OCI-LY1 (cell line): ENCODE measurements at regions not wholly inside any gene's neighbourhood (a gene's known extent, or its start where the extent isn't known, plus 50 kb on each side); places are given as distances from the start of the nearest gene placed in this dataset.

Experiments
- H2AFZ ChIP-seq: fragments of 200-600 bp; sonication (generic), shearing (Covaris generic); 2 replicates; pipeline ENCODE4 v1.6.0; 2014; ENCODE audit warnings: antibody characterized with exemption, mild to moderate bottlenecking, low read length
- H3F3A ChIP-seq: fragments of 200-600 bp; sonication (generic), shearing (Covaris generic); 2 replicates; pipeline ENCODE4 v1.6.0; 2014; ENCODE audit warnings: mild to moderate bottlenecking, antibody characterized with exemption, low read length, moderate library complexity; ENCODE audit not compliant: insufficient read depth
- H3K27ac ChIP-seq: fragments of 200-600 bp; sonication (generic); 2 replicates; pipeline ENCODE4 v1.5.1; 2014; ENCODE audit warnings: low read length, mixed run types, mild to moderate bottlenecking, low read depth; ENCODE audit not compliant: poor library complexity, severe bottlenecking
- H3K27me3 ChIP-seq: fragments of 200-600 bp; sonication (generic); 2 replicates; pipeline ENCODE4 v1.6.0; 2014; ENCODE audit warnings: antibody characterized with exemption, mild to moderate bottlenecking, low read length, moderate library complexity; ENCODE audit not compliant: insufficient read depth
- H3K36me3 ChIP-seq: fragments of 200-600 bp; sonication (generic); 2 replicates; pipeline ENCODE4 v1.6.1; 2014; ENCODE audit warnings: mild to moderate bottlenecking, antibody characterized with exemption, low read length, moderate library complexity, mixed read lengths; ENCODE audit not compliant: insufficient read depth
- H3K4me1 ChIP-seq: fragments of 200-600 bp; sonication (generic); 2 replicates; pipeline ENCODE4 v1.5.1; 2014; ENCODE audit warnings: mild to moderate bottlenecking, low read length, moderate library complexity; ENCODE audit not compliant: insufficient read depth, severe bottlenecking
- H3K4me2 ChIP-seq: fragments of 200-600 bp; sonication (generic), shearing (Covaris generic); 2 replicates; pipeline ENCODE4 v1.6.1; 2014; ENCODE audit warnings: low read length
- H3K4me3 ChIP-seq: fragments of 200-600 bp; sonication (generic); 2 replicates; pipeline ENCODE4 v1.5.1; 2014; ENCODE audit warnings: low read length, low read depth, mild to moderate bottlenecking, mixed read lengths; ENCODE audit not compliant: poor library complexity, severe bottlenecking
- H3K79me2 ChIP-seq: fragments of 200-600 bp; shearing (Covaris generic); 2 replicates; pipeline ENCODE4 v1.6.1; 2016; ENCODE audit warnings: mixed run types, low read length, mixed read lengths; ENCODE audit not compliant: insufficient read depth
- H3K9ac ChIP-seq: fragments of 200-600 bp; sonication (generic), shearing (Covaris generic); 2 replicates; pipeline ENCODE4 v1.6.1; 2014; ENCODE audit warnings: mild to moderate bottlenecking, low read length, mixed read lengths
- H3K9me2 ChIP-seq: fragments of 200-600 bp; sonication (generic), shearing (Covaris generic); 2 replicates; pipeline ENCODE4 v1.6.1; 2014; ENCODE audit warnings: low read depth, mild to moderate bottlenecking, low read length, mixed read lengths
- H3K9me3 ChIP-seq: fragments of 200-600 bp; shearing (Covaris generic); 2 replicates; pipeline ENCODE4 v1.6.1; 2014; ENCODE audit warnings: low read length, mixed read lengths
- H4K20me1 ChIP-seq: fragments of 200-600 bp; sonication (generic), shearing (Covaris generic); 2 replicates; pipeline ENCODE4 v1.6.0; 2016; ENCODE audit warnings: mild to moderate bottlenecking, low read length; ENCODE audit not compliant: insufficient read depth
- EZH2 ChIP-seq: fragments of 200-600 bp; sonication (generic), shearing (Covaris generic); IDR thresholded peaks from 2 replicates; pipeline ENCODE4 v1.8.0; 2017; ENCODE audit warnings: borderline replicate concordance, mixed run types, mild to moderate bottlenecking, antibody characterized with exemption, low read length, moderate library complexity, mixed read lengths
- TF ChIP-seq, protein P1 (sequence below): fragments of 200-600 bp; sonication (generic), shearing (Covaris generic); IDR thresholded peaks from 2 replicates; pipeline ENCODE4 v1.5.1; 2017; ENCODE audit warnings: mild to moderate bottlenecking, antibody characterized with exemption, low read length, moderate library complexity, mixed read lengths

DNA sequence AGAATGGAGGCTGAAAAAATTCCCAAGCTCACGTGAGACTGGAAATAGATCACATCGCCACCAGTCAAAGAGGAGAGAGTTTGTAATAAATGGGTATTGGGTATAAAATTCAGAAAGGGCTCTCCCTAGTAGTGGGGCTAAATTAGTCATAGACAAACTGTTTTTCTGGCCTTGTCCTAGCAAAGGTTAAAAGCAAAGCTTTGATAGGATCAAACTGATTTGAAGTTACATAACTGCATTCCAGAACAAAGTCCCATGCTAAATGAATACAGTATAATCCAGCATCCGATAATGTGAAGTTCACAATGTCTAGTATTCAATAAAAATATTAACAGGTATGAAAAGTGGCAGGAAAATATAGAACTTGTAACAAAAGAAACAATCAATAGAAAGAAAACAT is 149.8 kb upstream of the ATXN1 start:
- Histone ChIP-seq H3K9me3 (no peaks in the 10 kb centered on the region), H3K79me2 (no peaks in the 10 kb centered on the region), H3K36me3 (no peaks in the 10 kb centered on the region), H3K27ac (no peak overlapping the region), H3K4me2 (no peak overlapping the region), H3K9ac (no peak overlapping the region), H4K20me1 (no peaks in the 10 kb centered on the region), H2AFZ (no peak overlapping the region), H3K9me2 (no peaks in the 10 kb centered on the region), H3K4me3 (no peak overlapping the region), H3K27me3 (no peaks in the 10 kb centered on the region), H3F3A (no peaks in the 10 kb centered on the region), H3K4me1 (no peaks in the 10 kb centered on the region)
- TF ChIP-seq EZH2 = no peak
- TF ChIP-seq, protein P1, sequence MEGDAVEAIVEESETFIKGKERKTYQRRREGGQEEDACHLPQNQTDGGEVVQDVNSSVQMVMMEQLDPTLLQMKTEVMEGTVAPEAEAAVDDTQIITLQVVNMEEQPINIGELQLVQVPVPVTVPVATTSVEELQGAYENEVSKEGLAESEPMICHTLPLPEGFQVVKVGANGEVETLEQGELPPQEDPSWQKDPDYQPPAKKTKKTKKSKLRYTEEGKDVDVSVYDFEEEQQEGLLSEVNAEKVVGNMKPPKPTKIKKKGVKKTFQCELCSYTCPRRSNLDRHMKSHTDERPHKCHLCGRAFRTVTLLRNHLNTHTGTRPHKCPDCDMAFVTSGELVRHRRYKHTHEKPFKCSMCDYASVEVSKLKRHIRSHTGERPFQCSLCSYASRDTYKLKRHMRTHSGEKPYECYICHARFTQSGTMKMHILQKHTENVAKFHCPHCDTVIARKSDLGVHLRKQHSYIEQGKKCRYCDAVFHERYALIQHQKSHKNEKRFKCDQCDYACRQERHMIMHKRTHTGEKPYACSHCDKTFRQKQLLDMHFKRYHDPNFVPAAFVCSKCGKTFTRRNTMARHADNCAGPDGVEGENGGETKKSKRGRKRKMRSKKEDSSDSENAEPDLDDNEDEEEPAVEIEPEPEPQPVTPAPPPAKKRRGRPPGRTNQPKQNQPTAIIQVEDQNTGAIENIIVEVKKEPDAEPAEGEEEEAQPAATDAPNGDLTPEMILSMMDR = no peak

DNA sequence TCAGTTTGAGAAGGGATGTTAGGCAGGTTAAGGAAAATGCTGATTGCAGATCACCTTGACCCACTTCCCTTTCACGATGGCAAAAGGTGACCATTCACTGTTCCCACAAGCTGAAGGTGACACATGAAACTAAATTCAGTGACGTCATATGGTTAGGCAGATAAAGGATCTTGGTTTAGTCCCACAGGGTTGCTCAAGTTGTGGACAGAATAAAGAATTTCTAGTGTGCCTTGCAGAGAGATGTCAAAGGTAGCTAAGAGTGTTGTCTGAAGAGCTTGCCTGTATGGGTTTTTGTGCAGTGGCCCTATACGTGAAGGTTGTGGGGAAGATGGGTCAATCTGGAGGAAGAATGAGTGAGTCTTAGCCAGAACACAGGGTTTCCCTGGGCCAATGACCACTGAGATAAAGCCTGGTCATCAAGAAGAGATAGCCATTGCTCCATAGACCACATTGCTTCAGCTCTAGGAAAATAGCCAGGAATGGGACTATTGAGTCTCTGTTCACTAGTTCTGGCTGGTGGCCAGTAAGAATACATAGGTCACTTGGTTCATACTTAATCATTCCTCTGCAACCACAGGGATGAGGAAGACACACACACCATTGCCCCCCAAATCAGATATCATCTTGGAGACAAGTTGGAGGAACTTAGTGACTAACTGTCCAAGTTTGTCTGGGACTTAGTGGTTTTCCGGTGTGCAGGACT is 148.5 kb upstream of the ATXN1 start:
- Histone ChIP-seq H3F3A (no peaks in the 10 kb centered on the region), H3K27ac (no peak overlapping the region), H3K4me2 (no peak overlapping the region), H3K9ac (no peak overlapping the region), H2AFZ (no peak overlapping the region), H3K27me3 (no peaks in the 10 kb centered on the region), H3K4me3 (no peak overlapping the region), H3K9me2 (no peaks in the 10 kb centered on the region), H4K20me1 (no peaks in the 10 kb centered on the region), H3K36me3 (no peaks in the 10 kb centered on the region), H3K4me1 (no peaks in the 10 kb centered on the region), H3K9me3 (no peaks in the 10 kb centered on the region), H3K79me2 (no peaks in the 10 kb centered on the region)
- TF ChIP-seq EZH2 = no peak
- TF ChIP-seq, protein P1 = no peak

DNA sequence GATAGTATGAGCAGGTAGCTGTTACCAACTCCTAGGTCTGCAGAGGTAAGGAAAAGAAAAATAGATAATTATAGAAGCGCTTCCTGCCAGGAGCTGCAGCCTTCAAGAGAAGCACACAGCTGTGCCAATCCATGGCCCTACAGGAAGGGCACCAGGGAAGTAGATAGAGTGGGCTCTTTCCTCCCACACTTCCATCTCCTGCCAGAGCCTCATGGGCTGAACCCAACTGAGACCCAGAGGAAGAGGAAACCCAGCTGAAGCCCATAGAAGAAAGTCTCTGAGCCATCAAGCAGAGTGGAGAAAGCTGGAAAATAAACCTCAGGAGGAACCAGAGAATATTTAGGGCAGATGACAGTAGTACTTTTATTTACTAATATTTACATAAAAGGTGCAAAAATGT is 146.7 kb upstream of the ATXN1 start:
- no peaks in the 10 kb centered on the region for H3K9me2 ChIP-seq
- no peak overlapping the region for H3K4me2 ChIP-seq
- H3K4me1 ChIP-seq = no peaks in the 10 kb centered on the region
- H3K27ac ChIP-seq = no peak overlapping the region
- no peak overlapping the region for H2AFZ ChIP-seq
- H3K36me3 ChIP-seq = no peaks in the 10 kb centered on the region
- H3F3A ChIP-seq = no peaks in the 10 kb centered on the region
- H3K79me2 ChIP-seq = no peaks in the 10 kb centered on the region
- no peaks in the 10 kb centered on the region for H3K9me3 ChIP-seq
- TF ChIP-seq EZH2 = no peak
- TF ChIP-seq, protein P1 = no peak
- H3K27me3 ChIP-seq = no peaks in the 10 kb centered on the region
- H3K4me3 ChIP-seq = no peak overlapping the region
- no peaks in the 10 kb centered on the region for H4K20me1 ChIP-seq
- H3K9ac ChIP-seq = no peak overlapping the region
